ENCODE measurements at regions not wholly inside any gene's neighbourhood (a gene's known extent, or its start where the extent isn't known, plus 50 kb on each side); places are given as distances from the start of the nearest gene placed in this dataset.
"Not testable (repeated sequence)": the region's sequence is repeated elsewhere in the genome, so short reads cannot be mapped to it uniquely, and the experiment has no call there.

DNA sequence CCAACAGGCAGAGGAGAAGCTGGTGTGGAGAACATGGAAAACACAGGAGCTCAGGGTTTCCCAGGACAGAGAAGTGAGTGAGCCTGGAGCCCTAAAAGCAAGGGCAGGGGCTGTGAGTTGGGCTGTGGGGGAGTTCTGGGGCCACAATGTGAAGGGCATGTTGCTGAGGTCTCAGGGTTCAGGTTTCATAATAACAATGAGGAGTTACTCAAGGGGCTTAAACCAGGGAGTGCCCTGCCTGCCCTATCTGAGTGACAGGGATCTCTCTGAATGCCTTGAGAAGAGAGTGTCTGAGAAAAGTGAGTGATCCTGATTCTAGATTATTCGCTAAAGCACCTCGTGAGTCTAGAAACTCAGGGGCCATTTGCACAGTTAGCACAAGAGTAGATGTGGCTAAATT lies 129.6 kb downstream of the VPREB1 start:
- DNase-seq: no peak

DNA sequence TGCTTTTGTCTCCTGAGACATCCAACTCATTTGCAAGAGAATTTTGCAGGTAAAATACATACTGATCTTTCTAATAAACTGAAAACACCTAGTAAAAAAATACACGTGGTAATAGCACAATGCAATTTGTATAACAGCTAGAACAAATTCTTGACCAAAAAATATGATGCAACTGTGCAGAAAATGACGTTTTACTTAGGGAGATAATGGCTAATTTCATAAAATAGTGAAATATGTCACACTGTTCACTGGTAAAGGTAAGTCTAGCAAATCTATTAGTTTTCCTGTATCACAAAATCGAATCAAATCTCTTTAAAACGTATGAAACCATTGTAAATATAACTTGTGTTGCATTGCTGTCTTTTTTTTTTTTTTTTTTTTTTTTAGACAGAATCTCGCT lies 130.0 kb downstream of the VPREB1 start:
- no peak for DNase-seq

DNA sequence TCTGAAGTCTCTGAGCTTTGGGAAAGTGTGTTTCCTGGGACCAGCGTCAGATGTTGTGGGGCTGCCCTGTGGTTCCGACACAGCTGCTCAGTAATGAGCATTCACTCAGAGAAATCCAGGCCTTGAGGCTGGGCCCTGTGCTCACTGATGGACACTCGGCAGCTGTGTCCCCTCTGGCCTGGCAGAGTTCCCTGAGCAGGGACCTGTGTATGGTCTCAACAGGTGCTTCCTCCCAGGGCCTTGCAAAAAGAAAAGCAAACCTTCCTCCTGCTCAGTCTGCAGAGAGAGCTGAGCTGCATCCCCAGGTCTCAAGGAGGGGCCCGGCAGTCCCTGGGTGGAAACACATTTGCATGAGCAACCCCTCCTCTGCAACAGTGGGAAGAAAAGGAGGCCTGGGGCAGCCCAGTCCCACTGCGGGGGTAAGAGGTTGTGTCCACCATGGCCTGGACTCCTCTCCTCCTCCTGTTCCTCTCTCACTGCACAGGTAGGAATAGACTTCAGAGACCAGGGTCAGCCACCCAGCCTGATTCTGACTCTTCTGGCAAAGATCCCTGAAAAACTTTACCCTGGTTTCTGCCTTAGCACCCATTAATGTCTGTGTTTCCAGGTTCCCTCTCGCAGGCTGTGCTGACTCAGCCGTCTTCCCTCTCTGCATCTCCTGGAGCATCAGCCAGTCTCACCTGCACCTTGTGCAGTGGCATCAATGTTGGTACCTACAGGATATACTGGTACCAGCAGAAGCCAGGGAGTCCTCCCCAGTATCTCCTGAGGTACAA lies 131.2 kb downstream of the VPREB1 start:
- no peak for DNase-seq

DNA sequence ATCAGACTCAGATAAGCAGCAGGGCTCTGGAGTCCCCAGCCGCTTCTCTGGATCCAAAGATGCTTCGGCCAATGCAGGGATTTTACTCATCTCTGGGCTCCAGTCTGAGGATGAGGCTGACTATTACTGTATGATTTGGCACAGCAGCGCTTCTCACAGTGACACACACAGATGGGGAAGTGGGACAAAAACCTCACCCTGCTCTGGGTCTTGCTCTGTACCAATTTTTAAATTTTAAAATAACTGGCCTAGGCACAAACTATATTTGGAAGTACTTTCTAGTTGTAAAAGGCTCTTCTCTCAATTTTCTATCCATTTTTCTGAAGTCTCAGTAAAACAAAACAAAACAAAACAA lies 131.7 kb downstream of the VPREB1 start:
- no peak for DNase-seq

DNA sequence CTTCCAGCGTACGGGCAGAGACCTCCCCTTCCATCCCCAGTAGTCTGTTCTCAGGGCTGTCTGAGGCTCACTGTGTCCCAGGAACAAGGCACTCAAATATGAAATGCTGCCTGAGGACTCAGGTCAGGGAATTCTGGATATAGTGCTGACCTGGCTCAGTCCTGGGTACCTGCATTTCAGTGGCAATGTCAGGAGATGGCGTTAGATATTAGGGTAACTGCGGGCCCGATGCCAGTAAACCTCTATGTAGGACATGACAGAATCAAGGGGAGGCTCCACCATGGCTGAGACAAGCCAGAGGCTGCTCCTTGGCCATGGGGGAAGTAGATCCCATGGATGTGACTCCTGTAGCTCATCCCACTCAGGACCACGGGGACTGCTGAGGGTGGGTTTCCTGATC lies 131.7 kb downstream of the ZNF280B start:
- not testable (repeated sequence) for DNase-seq

DNA sequence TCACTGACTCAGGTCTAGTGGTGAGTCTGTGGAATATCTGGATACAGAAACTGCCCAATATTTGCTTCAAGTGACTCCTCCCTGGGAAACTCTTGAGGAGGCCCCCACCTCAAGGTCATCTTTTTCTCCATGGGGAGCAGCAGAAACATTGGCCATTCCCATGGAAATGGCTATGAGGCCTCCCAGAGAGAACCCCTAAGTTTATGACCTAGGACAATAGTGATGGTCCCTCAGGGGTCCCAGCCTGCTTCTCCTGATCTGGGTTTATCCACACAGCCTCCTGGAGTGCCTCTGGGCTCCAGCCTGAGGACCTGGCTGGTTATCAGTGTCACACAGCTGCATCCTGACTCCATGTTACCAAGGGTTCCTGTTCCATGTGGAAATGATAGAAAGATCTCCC lies 131.2 kb downstream of the ZNF280B start:
- DNase-seq: no peak

DNA sequence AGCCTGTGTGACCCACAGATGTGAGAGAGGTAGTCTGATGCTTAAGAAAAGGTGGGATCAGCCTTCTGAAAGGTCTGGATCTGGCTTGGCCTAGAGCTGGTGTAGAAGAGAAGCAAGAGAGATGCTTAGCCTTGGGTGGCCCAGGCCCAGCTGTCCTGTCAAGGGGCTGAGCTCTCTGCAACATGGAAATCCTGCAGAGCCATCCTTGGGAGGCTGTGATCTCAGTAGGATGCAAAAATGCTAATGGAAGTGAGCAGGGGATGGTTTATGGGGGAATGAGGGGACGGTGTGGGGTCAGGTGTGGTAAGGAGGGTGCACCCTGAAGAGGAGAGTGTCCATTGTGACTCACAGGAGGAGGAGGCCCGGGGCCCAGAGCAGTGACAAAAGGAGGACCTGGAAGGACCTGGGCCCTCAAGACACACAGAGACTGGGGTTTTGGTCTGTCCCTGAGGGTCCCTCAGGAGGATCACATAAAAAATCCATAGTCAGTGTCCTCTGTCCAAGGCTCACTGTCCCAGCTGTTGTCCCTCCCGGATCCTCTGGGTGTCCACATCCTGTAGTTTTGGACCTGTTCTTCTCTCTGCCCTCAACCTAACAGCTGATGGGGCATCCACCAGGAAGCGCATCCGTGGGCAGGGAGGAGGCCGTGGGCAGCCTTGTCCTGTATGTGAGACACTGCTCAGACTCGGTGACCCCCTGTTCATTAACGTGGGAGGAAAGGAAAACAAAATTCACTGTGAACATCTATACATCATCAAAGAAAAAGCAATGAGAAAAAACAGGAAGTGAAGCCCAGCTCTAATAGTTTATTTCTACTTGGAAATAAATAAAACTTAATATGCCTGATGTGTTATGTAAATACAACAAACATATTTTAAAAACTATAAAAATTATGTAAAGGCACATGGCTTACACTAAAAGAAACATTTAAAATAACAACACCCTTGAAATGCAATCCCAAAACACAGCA lies 129.8 kb downstream of the ZNF280B start:
- no peak for DNase-seq

DNA sequence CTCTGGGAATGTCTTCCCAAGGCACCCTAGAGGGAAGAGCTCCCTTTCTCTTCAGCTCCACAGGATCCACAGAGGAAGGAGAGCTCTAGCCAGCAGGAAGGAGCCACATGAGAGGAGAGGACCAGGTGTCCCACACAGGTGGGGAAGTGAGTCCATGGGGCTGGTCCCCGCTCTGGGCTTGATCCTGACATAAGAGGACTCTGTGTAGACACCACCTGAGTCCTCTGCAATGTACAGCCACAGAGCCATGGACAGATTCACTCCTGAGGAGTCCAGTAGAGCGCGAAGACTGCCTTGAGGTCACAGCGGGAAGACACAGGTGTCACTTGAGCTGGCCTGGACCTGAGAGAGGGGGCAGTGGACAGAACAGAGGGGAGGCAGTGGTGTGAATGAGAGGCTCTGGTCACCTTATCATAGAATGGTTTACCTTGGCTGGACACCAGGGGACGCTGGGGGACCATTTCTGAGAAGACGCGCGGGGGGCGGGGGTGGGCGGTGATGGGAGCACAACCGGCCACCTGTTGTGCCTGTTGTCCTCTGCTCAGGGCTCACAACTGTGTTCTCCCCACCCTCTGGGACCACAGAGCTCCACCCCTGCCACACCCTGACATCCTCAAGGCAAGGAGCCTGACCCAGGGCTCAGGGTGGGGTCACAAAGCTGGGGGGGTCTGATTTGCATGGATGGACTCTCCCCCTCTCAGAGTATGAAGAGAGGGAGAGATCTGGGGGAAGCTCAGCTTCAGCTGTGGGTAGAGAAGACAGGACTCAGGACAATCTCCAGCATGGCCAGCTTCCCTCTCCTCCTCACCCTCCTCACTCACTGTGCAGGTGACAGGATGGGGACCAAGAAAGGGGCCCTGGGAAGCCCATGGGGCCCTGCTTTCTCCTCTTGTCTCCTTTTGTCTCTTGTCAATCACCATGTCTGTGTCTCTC lies 128.2 kb downstream of the ZNF280B start:
- no peak for DNase-seq

DNA sequence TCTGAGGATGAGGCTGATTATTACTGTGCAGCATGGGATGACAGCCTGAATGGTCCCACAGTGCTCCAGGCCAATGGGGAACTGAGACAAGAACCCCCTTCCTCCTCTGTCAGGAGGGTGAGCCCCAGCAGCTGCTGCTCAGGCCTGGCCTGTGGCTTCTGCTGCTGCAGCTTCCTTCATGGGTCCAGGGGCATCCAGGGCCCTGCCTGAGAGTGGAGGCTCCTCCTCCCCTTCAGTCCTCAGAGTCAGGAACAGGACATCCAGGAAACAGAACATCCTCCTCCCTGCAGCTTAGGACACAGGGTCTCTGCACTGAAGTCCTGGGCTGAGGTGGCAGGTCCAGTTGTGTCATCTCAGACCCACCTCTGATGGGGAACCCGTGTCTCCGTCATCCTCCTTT lies 127.2 kb downstream of the ZNF280B start:
- not testable (repeated sequence) for DNase-seq

DNA sequence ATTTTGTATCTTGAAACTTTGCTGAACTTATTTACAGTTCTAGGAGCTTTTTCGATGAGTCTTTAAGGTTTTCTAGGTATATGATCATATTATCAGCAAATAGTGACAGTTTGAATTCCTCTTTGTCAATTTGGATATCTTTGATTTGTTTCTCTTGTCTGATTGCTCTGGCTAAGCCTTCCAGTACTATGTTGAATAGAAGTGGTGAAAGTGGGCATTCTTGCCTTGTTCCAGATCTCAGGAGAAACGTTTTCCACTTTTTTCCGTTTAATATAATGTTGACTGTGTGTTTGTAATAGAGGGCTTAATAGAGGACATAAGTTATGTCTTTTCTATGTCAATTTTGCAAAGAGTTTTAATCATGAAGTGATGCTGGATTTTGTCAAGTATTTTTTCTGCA lies 124.3 kb downstream of the ZNF280B start:
- no peak for DNase-seq

DNA sequence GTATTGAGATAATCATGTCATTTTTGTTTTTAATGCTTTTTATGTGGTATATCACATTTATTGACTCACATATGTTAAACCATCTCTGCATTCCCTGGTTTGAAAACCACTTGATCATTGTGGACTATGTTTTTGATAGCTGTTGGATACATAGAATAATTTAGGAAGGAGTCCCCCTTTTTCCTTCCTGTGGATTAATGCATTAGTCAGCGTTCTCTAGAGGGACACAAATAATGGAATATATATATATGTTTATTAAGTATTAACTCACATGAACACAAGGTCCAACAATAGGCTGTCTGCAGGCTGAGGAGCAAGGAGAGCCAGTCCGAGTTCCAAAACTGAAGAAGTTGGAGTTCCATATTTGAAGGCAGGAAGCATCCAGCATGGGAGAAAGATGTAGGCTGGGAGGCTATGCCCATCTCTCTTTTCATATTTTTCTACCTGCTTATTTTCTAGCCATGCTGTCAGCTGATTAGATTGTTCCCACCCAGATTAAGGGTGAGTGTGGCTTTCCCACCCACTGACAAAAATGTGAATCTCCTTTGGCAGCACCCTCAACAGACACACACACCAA lies 123.8 kb downstream of the ZNF280B start:
- DNase-seq: no peak

DNA sequence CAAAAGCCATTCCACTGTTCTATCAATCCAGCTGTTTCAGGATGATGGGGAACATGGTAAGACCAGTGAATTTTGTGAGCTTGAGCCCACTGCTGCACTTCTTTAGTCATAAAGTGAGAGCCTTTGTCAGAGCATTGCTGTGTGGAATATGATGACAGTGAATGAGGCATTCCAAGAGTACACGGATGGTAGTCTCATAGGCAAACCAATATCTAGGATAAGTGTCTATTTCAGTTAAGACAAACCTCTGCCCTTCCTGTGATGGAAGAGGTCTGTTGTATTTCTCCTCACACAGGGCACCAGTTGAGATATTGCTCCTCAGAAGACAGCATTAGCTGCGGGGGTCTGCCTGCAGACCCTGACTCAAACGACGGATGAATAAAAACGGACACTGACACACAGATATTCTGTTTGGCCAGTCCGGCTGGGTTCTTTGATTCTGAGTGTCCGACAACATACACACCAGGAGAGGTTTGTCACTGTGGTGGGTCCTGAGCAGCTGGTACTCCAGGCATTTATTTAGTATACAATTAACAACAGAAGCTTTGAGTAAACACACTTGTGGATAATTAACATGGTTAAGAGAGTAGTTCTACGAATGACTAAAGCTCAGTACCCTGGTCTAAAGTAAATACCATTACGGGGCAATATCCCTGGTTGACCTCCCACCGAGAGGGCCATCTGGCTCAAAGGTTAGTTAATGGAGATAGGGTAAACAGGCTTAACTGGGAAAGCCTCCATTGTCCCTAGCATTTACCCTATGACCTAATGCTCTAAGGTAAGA lies 121.7 kb downstream of the ZNF280B start:
- DNase-seq: no peak

DNA sequence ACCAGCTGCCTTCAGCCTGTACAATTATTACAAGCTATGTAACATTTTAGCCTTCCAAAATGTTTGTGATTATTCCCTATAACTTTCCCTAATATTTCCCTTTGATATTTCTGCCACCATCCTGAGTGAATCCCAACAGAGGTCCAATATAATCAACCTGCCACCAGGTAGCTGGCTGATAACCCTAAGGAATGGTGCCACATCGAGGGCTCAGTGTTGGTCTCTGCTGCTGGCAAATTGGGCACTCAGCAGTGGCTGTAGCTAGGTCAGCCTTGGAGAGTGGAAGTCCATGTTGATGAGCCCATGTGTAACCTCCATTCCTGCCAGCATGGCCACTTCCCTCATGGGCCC lies 121.2 kb downstream of the ZNF280B start:
- no peak for DNase-seq

DNA sequence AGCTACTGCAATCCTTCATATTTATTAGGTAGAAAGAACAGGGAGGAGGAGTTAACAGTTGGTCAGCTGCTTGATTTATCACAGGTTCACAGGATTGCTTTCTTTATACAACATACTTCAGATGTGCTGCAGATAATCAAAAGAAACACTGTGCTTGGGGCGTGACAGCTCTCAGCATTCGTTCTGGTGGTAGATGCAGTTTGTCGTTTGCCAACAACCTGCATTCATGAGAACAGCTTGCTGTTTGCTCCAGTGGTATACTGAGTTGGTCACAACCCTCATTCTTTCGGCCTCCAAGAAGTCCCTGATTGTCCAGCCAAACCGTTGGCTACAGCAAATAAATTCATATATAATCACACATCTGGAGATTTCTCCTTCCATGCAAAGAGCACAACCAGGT lies 120.5 kb downstream of the ZNF280B start:
- no peak for DNase-seq

DNA sequence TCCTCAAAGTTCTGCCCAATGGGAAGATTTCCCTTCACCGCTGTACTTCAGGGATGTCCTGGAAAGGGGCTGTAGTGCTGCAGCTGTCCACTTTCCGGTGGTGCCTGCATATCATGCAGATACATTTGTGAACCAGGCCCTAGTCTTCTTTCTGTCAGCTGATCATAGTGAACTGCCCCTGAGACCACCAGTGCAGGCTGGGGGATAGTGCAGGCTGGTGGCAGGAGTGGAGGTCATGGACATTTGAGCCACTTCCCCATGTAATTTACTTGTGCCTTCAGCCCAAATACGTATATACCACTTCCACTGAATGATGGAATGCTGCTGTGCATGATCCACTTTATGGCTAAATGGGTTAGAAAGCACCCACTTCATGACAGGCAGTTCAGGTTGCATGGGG lies 120.0 kb downstream of the ZNF280B start:
- no peak for DNase-seq

DNA sequence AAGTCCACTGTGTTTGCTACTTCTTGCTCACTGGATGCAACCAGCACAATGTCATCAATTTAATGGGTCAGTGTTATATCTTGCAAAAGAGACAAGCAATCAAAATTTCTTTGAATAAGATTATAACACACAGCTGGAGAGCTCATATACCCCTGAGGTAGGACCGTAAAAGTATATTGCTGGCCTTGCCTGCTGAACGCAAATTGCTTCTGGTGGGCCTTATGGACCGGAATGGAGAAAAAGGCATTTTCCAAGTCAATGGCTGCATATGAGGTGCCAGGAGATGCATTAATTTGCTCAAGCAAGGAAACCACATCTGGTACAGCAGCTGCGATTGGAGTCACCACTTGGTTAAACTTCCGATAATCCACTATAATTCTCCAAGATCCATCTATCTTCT lies 119.1 kb downstream of the ZNF280B start:
- DNase-seq: no peak

DNA sequence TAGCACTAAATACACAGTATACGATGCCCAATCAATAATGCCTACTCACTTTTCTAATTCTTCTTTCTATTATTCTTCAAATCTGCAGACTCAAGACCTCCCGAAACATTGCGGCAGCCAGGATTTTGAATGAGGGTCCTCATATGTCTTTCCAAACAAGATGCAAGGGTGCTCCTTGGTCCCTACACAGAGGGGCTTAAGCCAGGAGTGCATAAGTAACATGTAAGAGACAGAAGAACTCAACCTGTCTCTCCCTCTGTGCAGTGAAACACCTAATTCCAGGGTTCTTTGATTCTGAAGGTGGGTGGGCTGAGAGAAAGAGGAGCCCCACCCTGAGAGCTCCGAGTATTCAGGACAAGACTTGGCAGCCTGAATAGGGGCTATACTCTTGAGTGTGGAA lies 117.6 kb downstream of the ZNF280B start:
- no peak for DNase-seq

DNA sequence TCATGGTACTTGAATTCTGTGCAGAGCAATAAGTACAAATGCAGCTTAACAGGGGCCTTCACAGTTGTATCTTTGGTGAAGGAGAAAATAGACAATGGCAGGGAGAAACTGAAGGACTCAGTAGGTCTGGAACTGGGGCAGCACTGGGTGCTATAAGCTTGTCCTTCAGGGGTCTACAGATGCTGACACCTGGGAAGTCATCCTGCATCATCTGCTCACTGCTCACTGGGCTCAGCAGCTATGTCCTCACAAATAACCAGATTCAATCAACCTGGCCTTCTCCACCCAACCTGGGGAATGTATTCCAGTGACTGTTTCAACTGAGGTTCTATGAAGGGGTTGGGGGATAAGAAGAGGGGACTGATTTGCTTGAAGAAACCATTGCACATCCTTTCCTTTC lies 117.0 kb downstream of the ZNF280B start:
- DNase-seq: no peak

DNA sequence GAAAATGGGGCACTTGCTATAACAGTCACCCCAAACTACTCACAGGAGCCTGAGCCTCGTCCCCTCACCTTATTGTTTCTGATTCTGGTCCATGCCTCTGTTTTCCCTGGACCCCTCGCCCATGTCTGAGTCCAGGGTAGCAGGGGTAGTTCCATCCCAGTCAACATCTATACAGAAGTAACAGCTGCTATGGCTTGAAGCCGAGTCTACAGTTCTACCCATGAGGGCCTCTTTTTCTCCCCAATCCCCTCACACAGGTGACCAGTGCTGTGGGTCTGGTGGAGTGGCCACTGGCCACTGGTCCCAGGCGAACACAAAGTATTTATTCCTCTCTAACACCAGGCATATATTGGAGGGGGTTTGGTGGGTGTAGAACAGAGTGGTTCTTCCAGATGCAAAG lies 116.4 kb downstream of the ZNF280B start:
- no peak for DNase-seq

DNA sequence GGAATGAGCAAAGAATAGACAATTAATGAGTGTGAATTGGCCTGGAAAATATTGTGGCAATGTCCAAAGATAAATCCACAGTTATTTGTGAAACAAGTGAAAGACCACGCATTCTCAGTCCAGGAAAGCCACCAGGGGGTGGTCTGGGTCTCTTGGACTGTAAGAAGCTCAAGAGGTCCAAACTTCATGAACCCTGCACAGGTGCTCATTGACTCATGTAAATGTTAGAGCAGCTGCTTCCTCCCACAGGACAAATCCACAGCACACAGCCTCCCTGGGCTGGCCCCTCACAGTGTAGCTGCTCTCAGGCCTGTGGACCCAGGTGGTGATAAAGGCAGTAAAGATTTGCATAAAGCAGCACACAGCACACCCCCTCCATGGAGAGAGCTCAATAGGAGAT lies 114.0 kb downstream of the ZNF280B start:
- no peak for DNase-seq

DNA sequence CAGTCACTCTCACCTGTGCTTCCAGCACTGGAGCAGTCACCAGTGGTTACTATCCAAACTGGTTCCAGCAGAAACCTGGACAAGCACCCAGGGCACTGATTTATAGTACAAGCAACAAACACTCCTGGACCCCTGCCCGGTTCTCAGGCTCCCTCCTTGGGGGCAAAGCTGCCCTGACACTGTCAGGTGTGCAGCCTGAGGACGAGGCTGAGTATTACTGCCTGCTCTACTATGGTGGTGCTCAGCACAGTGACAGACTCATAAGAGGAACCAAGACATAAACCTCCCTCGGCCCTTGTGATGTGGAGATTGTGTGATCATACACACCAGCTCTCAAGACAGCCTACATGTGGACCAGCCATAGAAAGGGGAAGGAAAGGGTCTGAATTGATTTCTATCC lies 113.3 kb downstream of the ZNF280B start:
- no peak for DNase-seq

DNA sequence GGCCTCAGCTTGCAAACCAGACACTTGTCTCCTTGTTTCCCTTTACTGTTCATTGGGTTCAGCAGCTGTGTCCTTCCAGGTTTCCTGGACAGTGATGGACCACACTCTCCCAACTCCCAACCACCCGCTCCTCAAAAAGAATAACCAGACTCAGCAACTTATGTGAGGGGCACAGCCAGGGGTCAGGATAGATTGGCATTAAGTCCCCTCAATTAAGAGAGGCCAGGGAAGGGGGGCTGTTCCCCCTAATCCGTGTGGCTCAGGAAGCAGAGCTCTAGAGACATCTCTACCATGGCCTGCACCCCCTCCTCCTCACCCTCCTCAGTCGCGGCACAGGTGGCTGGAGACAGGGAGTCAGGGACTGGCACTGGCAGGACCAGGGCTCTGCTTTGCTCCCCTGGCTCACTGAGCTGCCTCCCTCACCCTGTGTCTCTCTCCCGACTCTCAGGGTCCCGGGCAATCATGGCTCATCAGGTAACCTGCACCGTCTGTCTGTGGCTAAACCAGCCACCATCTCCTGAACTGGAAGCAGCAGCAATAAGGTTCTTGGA lies 111.7 kb downstream of the ZNF280B start:
- DNase-seq: no peak

All from amniotic stem cell (primary cell).